ENCODE measurements at regions not wholly inside any gene's neighbourhood (a gene's known extent, or its start where the extent isn't known, plus 50 kb on each side); places are given as distances from the start of the nearest gene placed in this dataset.

GRCh38 chr2:185921048-185921756 lies 182.6 kb downstream of the FSIP2 start:
- TF ChIP-seq CTCF (IDR thresholded peaks at IDR 0.05) (no peak), POLR2A (IDR thresholded peaks at IDR 0.05) (no peak)

Measured in prostate gland (tissue), 2 donors.